Aorta (tissue), 5 donors: ENCODE measurements at regions not wholly inside any gene's neighbourhood (a gene's known extent, or its start where the extent isn't known, plus 50 kb on each side); places are given as distances from the start of the nearest gene placed in this dataset.

ENCODE experiments used
- ATAC-seq: fragments of 200-7000 bp; cut with Tn5 transposase; one replicate; pipeline ENCODE4 v1.9.1; 2022; ENCODE audit warnings: moderate library complexity; ENCODE audit not compliant: low FRiP score
- DNase-seq, 2 donors: peaks; one replicate each; pipeline ENCODE4 v3.0.0-alpha.2; 2020
- H3K27ac ChIP-seq, 2 donors: one replicate each; pipeline ENCODE4 v1.5.1; 2013; ENCODE audit warnings: low read length in 2 of 2, mild to moderate bottlenecking in 2 of 2, moderate library complexity in 2 of 2, control low read depth in 1 of 2, inconsistent platforms in 1 of 2, low read depth in 1 of 2
- H3K27me3 ChIP-seq, 2 donors: one replicate each; pipeline ENCODE4 v1.6.1; 2013; ENCODE audit warnings: control low read depth in 1 of 2, low read length in 1 of 2, mild to moderate bottlenecking in 1 of 2, moderate library complexity in 1 of 2; ENCODE audit not compliant: insufficient read depth in 2 of 2, control insufficient read depth in 1 of 2
- H3K36me3 ChIP-seq, 2 donors: one replicate each; pipeline ENCODE4 v1.6.1; 2013; ENCODE audit warnings: control low read depth in 1 of 2, low read length in 1 of 2, mild to moderate bottlenecking in 1 of 2; ENCODE audit not compliant: insufficient read depth in 2 of 2, control insufficient read depth in 1 of 2
- H3K4me1 ChIP-seq, 2 donors: one replicate each; pipeline ENCODE4 v1.6.1; 2013; ENCODE audit warnings: low read length in 2 of 2, control low read depth in 1 of 2, mild to moderate bottlenecking in 1 of 2, moderate library complexity in 1 of 2; ENCODE audit not compliant: insufficient read depth in 2 of 2, control insufficient read depth in 1 of 2
- H3K4me3 ChIP-seq, 2 donors: one replicate each; pipeline ENCODE4 v1.5.1; 2013; ENCODE audit warnings: low read length in 2 of 2, control low read depth in 1 of 2, mild to moderate bottlenecking in 1 of 2
- H3K9me3 ChIP-seq: one replicate; pipeline ENCODE4 v1.6.1; 2013; ENCODE audit warnings: mild to moderate bottlenecking, low read length; ENCODE audit not compliant: control insufficient read depth
- WGBS, 2 donors: extraction: QIAGEN DNeasy Blood & Tissue Kit; methylation state at CpG; one replicate each; pipeline ENCODE4 v1.1.7; 2013; 5-methylcytosine and 5-hydroxymethylcytosine counted together
- intact Hi-C, 2 donors: fragments of 100-400 bp; cut with DNase I; formaldehyde crosslinking; loops; one replicate each; pipeline versions ENCODE4 v1.14.2 to v1.15.0; 2022
- donor health status: healthy with polysubstance abuse.
- donor health status: Bipolar disorder and iron deficiency.
- donor health status: DM: no; HTN: no; CAD: no.
- donor health status: DM: no; HTN: no; CAD: no.
- donor health status: DM: yes; HTN: yes; CAD: no.

DNA sequence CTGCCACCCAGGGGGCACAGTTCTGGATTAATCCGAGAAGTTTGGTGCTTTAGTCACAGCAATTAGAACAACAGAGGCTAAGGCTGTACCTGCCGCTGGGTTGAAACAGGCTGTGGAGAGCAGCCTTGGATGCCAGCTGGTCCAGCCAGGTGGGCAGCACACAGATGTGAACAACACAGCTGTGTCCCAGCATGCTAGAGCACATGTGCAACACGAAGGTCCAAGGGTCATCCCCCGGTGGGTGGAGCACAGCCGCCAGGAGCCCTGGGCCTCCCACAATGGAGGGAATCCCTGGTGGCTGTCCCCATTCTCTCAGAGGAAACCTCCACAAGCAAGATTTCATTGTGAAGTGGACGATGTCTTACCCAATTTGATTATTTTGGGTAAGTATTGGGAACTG, 99.2 kb upstream of the SYNDIG1 start:
- H3K4me1 ChIP-seq, result no peaks in the 10 kb centered on the region
- no peaks in the 10 kb centered on the region for H3K27me3 ChIP-seq
- H3K27ac ChIP-seq, result no peak overlapping the region
- ATAC-seq (no peak), DNase-seq (no peak)
- 95 to 96% methylated on average over 6 of the region's 6 CpGs for WGBS, 2 donors
- no peak overlapping the region for H3K4me3 ChIP-seq
- H3K9me3 ChIP-seq, result no peaks in the 10 kb centered on the region
- intact Hi-C loops, result no loop called here
- H3K36me3 ChIP-seq, result no peaks in the 10 kb centered on the region

DNA sequence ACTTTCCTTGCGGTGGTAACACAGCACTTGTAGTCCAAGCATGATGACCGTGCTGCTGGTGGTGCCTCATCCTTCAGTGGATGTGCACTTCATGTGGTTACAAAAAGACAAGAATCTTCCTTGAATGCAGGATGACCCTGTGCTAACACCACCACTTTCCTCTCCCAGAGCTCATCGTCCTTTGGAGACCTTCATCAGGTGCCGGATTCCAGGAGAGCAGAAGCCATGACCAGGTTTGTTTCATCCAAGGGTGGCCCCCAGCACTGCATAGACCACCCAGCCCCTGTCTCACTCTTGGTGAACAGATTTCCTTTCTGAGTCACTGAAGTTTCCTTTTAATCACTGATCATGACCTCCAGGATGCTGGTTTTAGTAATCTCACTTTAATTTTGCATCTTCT, 101.2 kb upstream of the SYNDIG1 start:
- intact Hi-C loops, result no loop called here
- DNase-seq, result no peak
- ATAC-seq, result no peak
- Histone ChIP-seq H3K36me3 (no peaks in the 10 kb centered on the region), H3K27ac (no peak overlapping the region), H3K4me1 (no peaks in the 10 kb centered on the region), H3K27me3 (no peaks in the 10 kb centered on the region), H3K9me3 (no peaks in the 10 kb centered on the region), H3K4me3 (no peak overlapping the region)
- 94 to 95% methylated on average over 4 of the region's 4 CpGs for WGBS, 2 donors

DNA sequence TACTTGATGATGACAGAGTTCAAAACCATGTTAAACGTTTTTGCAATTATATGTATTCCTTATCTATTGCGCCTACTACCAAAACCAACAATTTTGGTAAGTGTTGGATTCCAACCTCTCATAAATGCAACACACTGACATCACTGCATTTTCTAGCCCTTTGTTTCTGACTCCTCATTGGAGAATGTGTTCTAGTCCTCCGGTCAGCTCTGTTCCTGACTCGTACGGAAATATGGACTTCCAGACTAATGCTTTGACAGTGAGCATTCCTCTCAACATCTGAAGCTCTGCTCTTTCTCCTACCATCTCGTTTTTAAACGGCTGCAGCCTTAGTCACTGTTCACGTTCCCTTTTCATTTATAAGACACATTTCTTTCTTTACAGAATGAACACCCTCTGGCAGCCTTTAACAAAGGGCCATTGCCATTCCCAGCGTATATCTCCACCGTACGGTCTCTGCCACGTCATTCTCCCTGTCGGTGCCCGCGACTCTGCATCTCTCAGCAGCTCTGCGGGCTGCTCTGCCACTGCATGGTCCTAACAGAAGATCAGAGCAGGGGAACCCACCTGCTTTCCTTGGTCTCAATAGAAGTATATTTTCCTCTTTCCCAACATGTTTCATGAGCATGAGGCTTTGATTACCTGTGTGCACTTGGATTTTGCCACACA, 103.0 kb upstream of the SYNDIG1 start:
- no peak for DNase-seq
- H3K4me1 ChIP-seq, result no peaks in the 10 kb centered on the region
- 78 to 79% methylated on average over 16 of the region's 16 CpGs for WGBS, 2 donors
- no peaks in the 10 kb centered on the region for H3K36me3 ChIP-seq
- no peaks in the 10 kb centered on the region for H3K27me3 ChIP-seq
- no peak overlapping the region for H3K27ac ChIP-seq
- peaks cover 1% of the 10 kb centered on the region for H3K9me3 ChIP-seq
- no peak overlapping the region for H3K4me3 ChIP-seq
- intact Hi-C loops, result no loop called here
- ATAC-seq, result no peak

DNA sequence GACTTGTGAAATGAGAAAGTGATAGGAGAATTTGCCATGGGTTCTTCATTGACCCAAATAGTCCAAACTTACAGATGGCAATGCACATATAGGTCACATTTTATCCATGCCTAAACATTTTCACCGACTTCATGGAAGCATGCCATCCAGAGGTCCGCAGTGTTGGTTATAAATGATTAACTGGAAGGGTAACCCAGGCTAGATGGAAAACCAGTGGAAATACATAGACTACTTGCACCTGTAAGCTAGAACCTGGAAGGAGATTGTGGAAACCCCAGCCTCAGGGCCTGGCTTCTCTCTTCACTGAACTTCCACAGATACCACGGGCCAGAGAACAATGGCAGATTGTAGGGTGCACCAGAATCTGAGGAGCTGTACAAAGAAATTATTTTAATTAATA, 103.8 kb upstream of the SYNDIG1 start:
- no peaks in the 10 kb centered on the region for H3K27me3 ChIP-seq
- intact Hi-C loops, result no loop called here
- H3K27ac ChIP-seq, result no peak overlapping the region
- 85 to 90% methylated on average over 3 of the region's 3 CpGs for WGBS, 2 donors
- peaks cover 4% of the 10 kb centered on the region for H3K9me3 ChIP-seq
- DNase-seq (no peak), ATAC-seq (no peak)
- H3K4me1 ChIP-seq, result no peaks in the 10 kb centered on the region
- H3K36me3 ChIP-seq, result no peaks in the 10 kb centered on the region
- no peak overlapping the region for H3K4me3 ChIP-seq

DNA sequence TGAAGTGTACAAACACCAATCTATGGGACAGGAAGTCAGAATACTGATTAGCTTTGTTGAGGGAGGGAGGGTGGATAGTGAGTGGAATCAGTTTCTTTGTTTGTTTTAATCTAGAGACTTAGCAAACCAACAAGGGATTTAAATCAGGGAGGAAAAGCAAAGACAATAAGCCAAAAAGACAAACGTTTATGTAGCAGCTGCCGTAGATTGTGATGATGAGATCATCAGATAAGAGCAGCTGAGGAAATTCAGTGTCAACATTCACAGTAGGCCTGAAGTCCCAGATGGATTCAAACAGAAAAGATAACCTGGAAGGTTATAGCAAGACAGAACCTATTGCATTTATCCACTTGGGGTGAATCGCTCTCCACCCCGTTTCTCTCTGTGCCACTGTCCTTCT, 104.9 kb upstream of the SYNDIG1 start:
- Histone ChIP-seq H3K4me1 (no peaks in the 10 kb centered on the region), H3K36me3 (no peaks in the 10 kb centered on the region), H3K27me3 (no peaks in the 10 kb centered on the region), H3K9me3 (peaks cover 4% of the 10 kb centered on the region), H3K27ac (no peak overlapping the region), H3K4me3 (no peak overlapping the region)
- intact Hi-C loops, result no loop called here
- ATAC-seq, result no peak
- WGBS, 2 donors, result 47 to 52% methylated on average over 4 of the region's 4 CpGs
- DNase-seq, result no peak

DNA sequence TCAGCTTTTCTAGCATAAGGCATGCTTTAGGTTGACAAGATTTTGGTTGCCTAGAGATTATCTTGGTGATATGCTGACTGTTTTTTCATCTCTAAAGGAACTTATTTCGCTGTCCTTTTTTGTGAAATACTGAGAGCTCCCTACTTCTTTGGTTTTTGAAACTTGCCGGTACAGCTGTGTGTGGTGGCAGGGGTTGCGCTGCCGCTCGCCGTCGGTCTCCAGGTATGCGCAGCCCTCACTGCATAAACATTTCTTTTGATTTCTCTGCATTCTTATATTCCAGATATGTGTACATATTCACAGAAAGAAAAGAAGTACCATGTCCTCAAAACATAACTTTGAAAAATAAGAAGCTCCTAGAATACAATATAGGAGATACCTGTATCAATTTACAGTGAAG, 106.4 kb upstream of the SYNDIG1 start:
- Histone ChIP-seq H3K27me3 (no peaks in the 10 kb centered on the region), H3K4me3 (no peak overlapping the region), H3K36me3 (no peaks in the 10 kb centered on the region), H3K27ac (no peak overlapping the region), H3K9me3 (peaks cover 4% of the 10 kb centered on the region), H3K4me1 (no peaks in the 10 kb centered on the region)
- intact Hi-C loops, result no loop called here
- 79 to 87% methylated on average over 8 of the region's 8 CpGs for WGBS, 2 donors
- no peak for DNase-seq
- ATAC-seq, result no peak

DNA sequence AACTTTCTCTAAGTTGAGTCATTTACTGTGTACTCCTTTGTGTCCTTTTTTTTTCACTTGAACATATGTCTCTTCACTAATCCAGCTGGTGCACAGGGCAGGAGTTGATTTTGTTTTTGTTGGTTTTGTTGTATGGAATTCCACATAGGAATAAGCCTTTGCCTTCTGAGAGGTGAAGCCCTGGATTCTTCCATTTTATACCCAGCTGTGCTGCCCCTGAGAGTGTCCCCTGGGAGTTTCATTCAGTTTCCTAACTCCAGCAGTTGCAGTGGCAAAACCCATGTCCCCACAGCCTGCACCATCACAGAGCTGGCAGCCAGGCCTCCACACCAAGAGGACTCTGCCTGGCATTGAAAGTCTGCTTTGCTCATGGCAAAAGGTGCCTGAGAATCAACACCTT, 107.3 kb upstream of the SYNDIG1 start:
- no peak overlapping the region for H3K27ac ChIP-seq
- no peak for DNase-seq
- no peaks in the 10 kb centered on the region for H3K36me3 ChIP-seq
- no peak overlapping the region for H3K4me3 ChIP-seq
- no peaks in the 10 kb centered on the region for H3K4me1 ChIP-seq
- no peak for ATAC-seq
- peaks cover 4% of the 10 kb centered on the region for H3K9me3 ChIP-seq
- intact Hi-C loops, result no loop called here
- no peaks in the 10 kb centered on the region for H3K27me3 ChIP-seq

DNA sequence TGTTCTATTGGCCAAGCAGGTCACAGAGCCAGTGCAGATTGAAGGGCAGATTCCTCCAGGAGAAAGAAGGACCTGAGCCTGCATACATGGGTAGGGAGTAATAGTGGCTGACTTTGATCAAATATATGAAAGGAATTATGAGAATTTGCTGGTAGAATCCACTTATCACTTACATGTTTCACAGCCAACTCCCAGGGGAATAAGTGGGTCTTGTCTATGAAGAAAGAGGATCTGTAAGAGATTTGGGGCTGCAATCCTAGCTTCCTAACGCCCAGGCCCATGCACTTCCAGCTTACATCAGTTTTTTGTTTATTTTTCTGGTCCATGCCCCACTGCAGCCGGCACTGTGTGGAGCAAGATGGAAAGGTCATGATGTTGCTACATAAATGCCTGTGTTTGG, 107.9 kb upstream of the SYNDIG1 start:
- Histone ChIP-seq H3K27me3 (no peaks in the 10 kb centered on the region), H3K36me3 (no peaks in the 10 kb centered on the region), H3K4me1 (no peaks in the 10 kb centered on the region), H3K4me3 (no peak overlapping the region), H3K27ac (no peak overlapping the region), H3K9me3 (peaks cover 4% of the 10 kb centered on the region)
- intact Hi-C loops, result no loop called here
- 69 to 83% methylated on average over 2 of the region's 2 CpGs for WGBS, 2 donors
- ATAC-seq (no peak), DNase-seq (no peak)

DNA sequence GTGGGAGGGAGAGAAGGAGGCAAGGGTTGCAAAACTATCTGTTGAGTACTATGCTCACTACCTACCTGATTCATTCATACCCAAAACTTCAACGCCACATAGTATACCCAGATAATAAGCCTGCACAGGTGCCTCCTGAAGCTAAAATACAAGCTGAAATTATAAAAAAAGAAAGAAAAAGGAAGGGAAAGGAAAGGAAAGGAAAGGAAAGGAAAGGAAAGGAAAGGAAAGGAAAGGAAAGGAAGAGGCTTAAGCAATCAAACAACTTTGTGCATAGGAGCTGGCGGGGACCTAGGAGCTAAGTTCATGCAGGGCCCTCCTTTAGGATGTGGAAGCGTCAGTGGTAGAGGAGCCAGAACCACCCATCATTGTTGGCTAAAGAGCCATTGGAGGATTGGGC, 108.9 kb upstream of the SYNDIG1 start:
- intact Hi-C loops, result no loop called here
- Histone ChIP-seq H3K4me3 (no peak overlapping the region), H3K27me3 (no peaks in the 10 kb centered on the region), H3K9me3 (peaks cover 4% of the 10 kb centered on the region), H3K27ac (no peak overlapping the region), H3K4me1 (no peaks in the 10 kb centered on the region), H3K36me3 (no peaks in the 10 kb centered on the region)
- no peak for ATAC-seq
- WGBS, 2 donors, result 98% methylated on average over 3 of the region's 3 CpGs
- no peak for DNase-seq
